ENCODE measurements at regions not wholly inside any gene's neighbourhood (a gene's known extent, or its start where the extent isn't known, plus 50 kb on each side); places are given as distances from the start of the nearest gene placed in this dataset.

DNA sequence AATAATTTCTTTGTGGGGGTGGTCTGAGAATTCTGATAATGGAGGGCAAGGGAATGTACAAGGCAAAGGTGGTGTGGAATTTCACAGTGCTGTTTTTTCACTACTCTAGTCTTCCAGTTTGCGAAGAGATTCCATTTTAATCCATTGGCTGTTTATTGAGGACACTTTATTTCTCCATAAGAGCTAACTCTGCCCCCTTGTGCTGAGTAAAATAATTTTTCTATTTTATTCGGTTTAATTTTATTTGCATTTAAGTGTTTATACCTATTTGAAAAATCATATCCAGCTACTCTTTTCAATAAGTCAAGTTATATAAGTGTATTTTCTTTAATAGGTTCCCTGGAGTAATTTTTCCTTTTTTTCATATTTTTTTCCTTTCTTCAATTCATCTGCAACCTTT lies 840.1 kb downstream of the TUSC7 start:
- H3K36me3 ChIP-seq (ENCODE audit: low read depth), result no peaks in the 10 kb centered on the region
- H3K9me3 ChIP-seq (ENCODE audit: low read depth), result no peaks in the 10 kb centered on the region
- DNase-seq, result peak; percentile 16
- H3K27ac ChIP-seq, result no peak overlapping the region
- H3K4me1 ChIP-seq (ENCODE audit: insufficient read depth), result peaks cover 30% of the 10 kb centered on the region
- in situ Hi-C loops (cut with MboI), result no loop called here
- no peak overlapping the region for H3K9ac ChIP-seq
- H3K27me3 ChIP-seq (replicated peaks; ENCODE audit: insufficient read depth), result no peaks in the 10 kb centered on the region
- WGBS, 2 experiments (ENCODE audit: low coverage in 1 of 2, low lambda C conversion rate in 2 of 2, missing lambda C conversion rate in 2 of 2), result 52 to 59% methylated on average over 2 of the region's 2 CpGs
- H3F3A ChIP-seq (ENCODE audit: insufficient read depth), result peaks cover 16% of the 10 kb centered on the region; the same call in 1 of the 2 replicates
- TF ChIP-seq EZH2 (IDR thresholded peaks at IDR 0.05; ENCODE audit: insufficient read depth, poor library complexity, severe bottlenecking) (no peak), EZH2phosphoT487 (IDR thresholded peaks at IDR 0.05; ENCODE audit: insufficient read depth, low read depth) (no peak)
- no peaks in the 10 kb centered on the region for H4K20me1 ChIP-seq (ENCODE audit: insufficient read depth)
- no peaks in the 10 kb centered on the region; the same call in 1 of the 2 replicates for H3K9me2 ChIP-seq (ENCODE audit: insufficient read depth)
- H2AFZ ChIP-seq, result no peak overlapping the region
- no peak overlapping the region for H3K4me3 ChIP-seq
- no peaks in the 10 kb centered on the region for H3K79me2 ChIP-seq (ENCODE audit: insufficient read depth)
- H3K4me2 ChIP-seq (ENCODE audit: unreplicated experiment), result no peak overlapping the region

DNA sequence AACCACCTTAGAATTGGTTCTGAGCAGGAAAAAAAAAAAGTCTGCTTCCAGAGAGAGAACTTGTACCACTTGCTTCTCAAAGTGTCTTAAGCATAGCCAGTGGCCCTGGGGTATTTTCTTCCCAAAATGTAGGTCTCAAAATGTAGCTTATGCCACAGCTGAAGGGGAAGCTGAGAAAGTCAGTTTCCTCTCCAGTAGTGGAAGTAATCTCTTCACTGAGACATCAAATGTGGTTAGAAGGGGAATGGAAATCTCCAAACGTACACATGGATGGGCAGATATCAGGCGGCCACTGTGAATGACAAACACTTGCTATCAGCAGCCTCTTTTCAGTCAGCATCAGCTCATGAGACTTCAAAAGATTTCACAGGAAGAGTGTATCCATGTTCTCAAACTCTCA lies 841.2 kb downstream of the TUSC7 start:
- no peak overlapping the region for H3K4me2 ChIP-seq (ENCODE audit: unreplicated experiment)
- H3K36me3 ChIP-seq (ENCODE audit: low read depth), result no peaks in the 10 kb centered on the region
- peaks cover 16% of the 10 kb centered on the region; the same call in 1 of the 2 replicates for H3F3A ChIP-seq (ENCODE audit: insufficient read depth)
- 85 to 95% methylated on average over 2 of the region's 2 CpGs for WGBS, 2 experiments (ENCODE audit: low coverage in 1 of 2, low lambda C conversion rate in 2 of 2, missing lambda C conversion rate in 2 of 2)
- no peaks in the 10 kb centered on the region; the same call in 1 of the 2 replicates for H3K9me2 ChIP-seq (ENCODE audit: insufficient read depth)
- no peak for DNase-seq
- no peaks in the 10 kb centered on the region for H3K79me2 ChIP-seq (ENCODE audit: insufficient read depth)
- no peaks in the 10 kb centered on the region for H3K9me3 ChIP-seq (ENCODE audit: low read depth)
- peaks cover 30% of the 10 kb centered on the region for H3K4me1 ChIP-seq (ENCODE audit: insufficient read depth)
- TF ChIP-seq EZH2 (IDR thresholded peaks at IDR 0.05; ENCODE audit: insufficient read depth, poor library complexity, severe bottlenecking) (no peak), EZH2phosphoT487 (IDR thresholded peaks at IDR 0.05; ENCODE audit: insufficient read depth, low read depth) (no peak)
- no peaks in the 10 kb centered on the region for H4K20me1 ChIP-seq (ENCODE audit: insufficient read depth)
- in situ Hi-C loops (cut with MboI), result no loop called here
- no peak overlapping the region for H3K27ac ChIP-seq
- H3K9ac ChIP-seq, result no peak overlapping the region
- H3K4me3 ChIP-seq, result no peak overlapping the region
- H2AFZ ChIP-seq, result no peak overlapping the region
- H3K27me3 ChIP-seq (replicated peaks; ENCODE audit: insufficient read depth), result no peaks in the 10 kb centered on the region

DNA sequence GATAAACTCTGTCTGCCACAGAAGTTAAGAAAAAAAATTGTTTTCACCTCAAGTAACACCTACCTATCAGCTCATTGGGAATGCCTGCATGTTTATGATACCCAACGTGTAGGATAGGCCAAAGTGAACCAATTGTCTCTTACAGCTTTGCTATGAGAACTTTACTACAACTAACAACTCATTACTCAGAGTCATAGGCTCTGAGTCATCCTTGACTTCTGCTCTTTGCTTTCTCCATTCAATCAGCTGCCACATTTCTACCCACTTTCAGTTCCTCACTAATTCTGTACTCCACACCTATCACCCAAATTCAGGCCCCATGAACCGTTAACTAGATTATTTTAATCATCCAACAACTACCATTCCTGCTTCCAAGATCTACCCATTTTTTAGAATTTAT lies 843.9 kb downstream of the TUSC7 start:
- in situ Hi-C loops (cut with MboI), result no loop called here
- Histone ChIP-seq H3K27ac (no peak overlapping the region), H3K4me1 (ENCODE audit: insufficient read depth) (peaks cover 18% of the 10 kb centered on the region), H3K36me3 (ENCODE audit: low read depth) (no peaks in the 10 kb centered on the region), H3K79me2 (ENCODE audit: insufficient read depth) (no peaks in the 10 kb centered on the region), H3K4me3 (no peak overlapping the region), H3K4me2 (ENCODE audit: unreplicated experiment) (no peak overlapping the region), H4K20me1 (ENCODE audit: insufficient read depth) (no peaks in the 10 kb centered on the region), H3K27me3 (replicated peaks; ENCODE audit: insufficient read depth) (no peaks in the 10 kb centered on the region), H3K9me3 (ENCODE audit: low read depth) (no peaks in the 10 kb centered on the region), H3F3A (ENCODE audit: insufficient read depth) (peaks cover 14% of the 10 kb centered on the region; the same call in 1 of the 2 replicates), H2AFZ (no peak overlapping the region), H3K9ac (no peak overlapping the region), H3K9me2 (ENCODE audit: insufficient read depth) (no peaks in the 10 kb centered on the region; the same call in 1 of the 2 replicates)
- WGBS, 2 experiments (ENCODE audit: low coverage in 1 of 2, low lambda C conversion rate in 2 of 2, missing lambda C conversion rate in 2 of 2), result 33 to 40% methylated on average over 2 of the region's 2 CpGs
- peak; percentile 69 for DNase-seq
- TF ChIP-seq EZH2phosphoT487 (IDR thresholded peaks at IDR 0.05; ENCODE audit: insufficient read depth, low read depth), result no peak
- no peak for TF ChIP-seq EZH2 (IDR thresholded peaks at IDR 0.05; ENCODE audit: insufficient read depth, poor library complexity, severe bottlenecking)

DNA sequence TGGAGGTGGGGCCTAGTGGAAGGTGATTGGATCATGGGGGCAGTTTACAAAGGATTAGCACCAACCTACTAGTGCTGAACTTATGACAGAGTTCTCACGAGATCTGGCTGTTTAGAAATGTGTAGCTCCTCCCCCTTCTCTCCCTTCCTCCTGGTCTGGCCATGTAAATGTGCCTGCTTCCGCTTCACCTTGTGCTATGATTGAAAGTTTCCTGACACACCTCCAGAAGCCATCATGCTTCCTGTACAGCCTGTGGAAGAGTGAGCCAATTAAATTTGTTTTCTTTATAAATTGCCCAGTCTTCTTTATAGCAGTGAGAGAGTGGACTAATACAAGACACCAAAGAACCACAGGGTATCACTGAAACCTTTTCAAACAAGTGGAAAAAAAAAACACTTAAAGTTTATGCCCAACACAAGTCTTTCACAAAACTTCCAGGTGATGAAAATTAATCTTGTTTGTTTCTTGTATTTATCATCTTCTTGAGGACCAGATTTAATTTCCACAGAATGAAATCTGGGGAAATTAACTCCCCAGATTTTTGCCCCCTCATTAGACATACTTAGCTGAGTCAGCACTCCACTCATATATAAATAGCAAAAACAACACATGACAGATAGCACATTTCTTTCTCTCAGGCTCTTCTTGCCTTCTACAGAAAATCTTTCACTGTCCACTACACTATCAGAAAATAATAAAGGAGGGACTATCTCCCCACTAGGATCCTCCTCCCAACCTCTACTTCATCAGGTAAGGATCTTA lies 847.2 kb downstream of the TUSC7 start:
- H3K27me3 ChIP-seq (replicated peaks; ENCODE audit: insufficient read depth), result no peaks in the 10 kb centered on the region
- H4K20me1 ChIP-seq (ENCODE audit: insufficient read depth), result no peaks in the 10 kb centered on the region
- no peaks in the 10 kb centered on the region for H3K9me3 ChIP-seq (ENCODE audit: low read depth)
- no peaks in the 10 kb centered on the region for H3K36me3 ChIP-seq (ENCODE audit: low read depth)
- H3K4me1 ChIP-seq (ENCODE audit: insufficient read depth), result peaks cover 9% of the 10 kb centered on the region; the same call in 1 of the 2 replicates
- no peak overlapping the region for H3K9ac ChIP-seq
- no peak overlapping the region for H3K4me3 ChIP-seq
- in situ Hi-C loops (cut with MboI), result no loop called here
- no peak overlapping the region for H2AFZ ChIP-seq
- TF ChIP-seq EZH2 (IDR thresholded peaks at IDR 0.05; ENCODE audit: insufficient read depth, poor library complexity, severe bottlenecking), result no peak
- TF ChIP-seq EZH2phosphoT487 (IDR thresholded peaks at IDR 0.05; ENCODE audit: insufficient read depth, low read depth), result no peak
- no peaks in the 10 kb centered on the region for H3K9me2 ChIP-seq (ENCODE audit: insufficient read depth)
- no peak overlapping the region for H3K4me2 ChIP-seq (ENCODE audit: unreplicated experiment)
- WGBS, 2 experiments (ENCODE audit: low coverage in 1 of 2, low lambda C conversion rate in 2 of 2, missing lambda C conversion rate in 2 of 2), result 56 to 79% methylated on average over 2 of the region's 2 CpGs
- H3K79me2 ChIP-seq (ENCODE audit: insufficient read depth), result no peaks in the 10 kb centered on the region
- no peaks in the 10 kb centered on the region for H3F3A ChIP-seq (ENCODE audit: insufficient read depth)
- DNase-seq, result no peak
- H3K27ac ChIP-seq, result no peak overlapping the region

Data from GM23248 (cell line).